HepG2 (cell line): ENCODE measurements at regions not wholly inside any gene's neighbourhood (a gene's known extent, or its start where the extent isn't known, plus 50 kb on each side); places are given as distances from the start of the nearest gene placed in this dataset.
A peak's percentile ranks its signal among the peaks of the same experiment; 100 is the strongest.

Experiments
- ATAC-seq: fragments of 200-7000 bp; cut with Tn5 transposase; 3 replicates; pipeline ENCODE4 v1.9.1; 2020; ENCODE audit warnings: mild to moderate bottlenecking, moderate library complexity
- BruUV-seq: library from RNA; stranded (reverse); fragments of 400-500 nt; replicated peaks from 2 replicates; lab custom pipeline; 2021; lab: Mats Ljungman, UMichigan
- CTCF ChIA-PET: fragments of 300-600 bp; formaldehyde crosslinking; extraction: SDS; loops from one replicate; lab custom pipeline; 2021; ENCODE audit warnings: low total read pairs, inconsistent platforms, low intra/inter-chr PET ratio; lab: Yijun Ruan, JAX
- POLR2A ChIA-PET: fragments of 350-600 bp; sonication (Branson Sonifier 250); formaldehyde crosslinking; loops from one replicate; lab custom pipeline; 2020; ENCODE audit warnings: antibody characterized with exemption, inconsistent platforms; lab: Yijun Ruan, JAX
- DNase-seq: peaks from one replicate; pipeline ENCODE4 v3.0.0-alpha.2; 2015; ENCODE audit warnings: low spot score
- FAIRE-seq: peaks from 3 replicates; lab custom pipeline; 2011; peaks lifted over from hg19 to GRCh38; lab: Jason Lieb, UNC
- H2AFZ ChIP-seq: one replicate; pipeline ENCODE4 v1.6.1; 2011; ENCODE audit warnings: low read length, inconsistent platforms
- H3K27ac ChIP-seq: fragments of 300-600 bp; 3 replicates; pipeline ENCODE4 v1.8.0; 2011; ENCODE audit warnings: mixed run types, mild to moderate bottlenecking, mixed read lengths, low read length, inconsistent platforms; ENCODE audit not compliant: insufficient read depth; ENCODE audit errors: extremely low read length
- H3K27me3 ChIP-seq, 2 experiments: fragments of 200-600 bp in 1 of 2; 2 replicates in 1 of 2; 3 replicates in 1 of 2; pipeline versions ENCODE4 v1.6.0 to v1.8.0; 2011; ENCODE audit warnings: low read length in 2 of 2, mild to moderate bottlenecking in 2 of 2, moderate library complexity in 2 of 2, inconsistent platforms in 1 of 2; ENCODE audit not compliant: insufficient read depth in 2 of 2, control insufficient read depth in 1 of 2
- H3K36me3 ChIP-seq, 2 experiments: fragments of 200-600 bp in 1 of 2; replicated peaks in 1 of 2; 2 replicates in 1 of 2; 3 replicates in 1 of 2; pipeline versions ENCODE4 v1.5.1 to v1.8.0; 2011; ENCODE audit warnings: low read length in 2 of 2, inconsistent platforms in 1 of 2; ENCODE audit not compliant: insufficient read depth in 2 of 2, control insufficient read depth in 1 of 2
- H3K4me1 ChIP-seq: 2 replicates; pipeline ENCODE4 v1.5.1; 2012; ENCODE audit warnings: low read length, inconsistent platforms; ENCODE audit not compliant: insufficient read depth
- H3K4me2 ChIP-seq: 2 replicates; pipeline ENCODE4 v1.6.0; 2011; ENCODE audit warnings: low read depth, low read length, inconsistent platforms
- H3K4me3 ChIP-seq, 3 experiments: fragments of 200-600 bp in 1 of 3; sonication (generic), shearing (Covaris generic) in 1 of 3; replicated peaks in 1 of 3; 2 replicates each; pipeline ENCODE4 v1.5.1; 2011 to 2016; ENCODE audit warnings: low read length in 3 of 3, inconsistent platforms in 2 of 3, low read depth in 2 of 3, mild to moderate bottlenecking in 2 of 3, control low read depth in 1 of 3, mixed read lengths in 1 of 3; ENCODE audit not compliant: insufficient read depth in 1 of 3
- H3K79me2 ChIP-seq: one replicate; pipeline ENCODE4 v1.6.1; 2011; ENCODE audit warnings: low read length, inconsistent platforms; ENCODE audit not compliant: insufficient read depth
- H3K9ac ChIP-seq: 2 replicates; pipeline ENCODE4 v1.6.0; 2011; ENCODE audit warnings: mild to moderate bottlenecking, low read depth, low read length, inconsistent platforms; ENCODE audit not compliant: insufficient read depth
- H3K9me3 ChIP-seq: 2 replicates; pipeline ENCODE4 v1.5.1; 2012; ENCODE audit warnings: mild to moderate bottlenecking, low read length
- H4K20me1 ChIP-seq: 2 replicates; pipeline ENCODE4 v1.6.0; 2011; ENCODE audit warnings: inconsistent platforms, mild to moderate bottlenecking, low read length, moderate library complexity; ENCODE audit not compliant: insufficient read depth
- CREB1 ChIP-seq, 2 experiments: fragments of 450-650 bp in 1 of 2; IDR thresholded peaks; 2 replicates each; pipeline ENCODE4 v1.6.1; 2016 to 2017; ENCODE audit warnings: control low read depth in 1 of 2, mild to moderate bottlenecking in 1 of 2, missing compliant biosample characterization in 1 of 2, missing genetic modification characterization in 1 of 2
- CREM ChIP-seq, 2 experiments: sonication (generic) in 1 of 2; formaldehyde crosslinking in 1 of 2; IDR thresholded peaks; 2 replicates each; pipeline versions ENCODE4 v1.4.0 to v1.6.1; 2016 to 2020; ENCODE audit warnings: antibody characterized with exemption in 1 of 2, mild to moderate bottlenecking in 1 of 2, missing genetic modification reagents in 1 of 2
- HNRNPUL1 ChIP-seq: fragments of 200-400 bp; formaldehyde crosslinking; IDR thresholded peaks from 2 replicates; pipeline ENCODE4 v1.6.1; 2017; ENCODE audit warnings: low read depth, mild to moderate bottlenecking, low read length, moderate library complexity
- IRX3 ChIP-seq: sonication (generic); formaldehyde crosslinking; IDR thresholded peaks from 2 replicates; pipeline ENCODE4 v1.8.1; 2023; ENCODE audit warnings: mild to moderate bottlenecking, low read depth, missing genetic modification reagents, borderline replicate concordance
- KDM5B ChIP-seq: sonication (generic); formaldehyde crosslinking; IDR thresholded peaks from 2 replicates; pipeline ENCODE4 v1.4.0; 2020; ENCODE audit warnings: missing genetic modification reagents, mild to moderate bottlenecking, borderline replicate concordance
- REXO4 ChIP-seq: sonication (generic); formaldehyde crosslinking; IDR thresholded peaks from 2 replicates; pipeline ENCODE4 v1.8.0; 2022; ENCODE audit warnings: missing genetic modification reagents, mild to moderate bottlenecking, borderline replicate concordance
- ZFX ChIP-seq: sonication (generic); formaldehyde crosslinking; IDR thresholded peaks from 2 replicates; pipeline ENCODE4 v1.4.0; 2020; ENCODE audit warnings: mild to moderate bottlenecking, low read depth, missing genetic modification reagents, moderate library complexity
- ZNF138 ChIP-seq: sonication (generic); formaldehyde crosslinking; IDR thresholded peaks from 2 replicates; pipeline ENCODE4 v1.5.0; 2020; ENCODE audit warnings: mild to moderate bottlenecking, low read depth, missing genetic modification reagents
- ZNF17 ChIP-seq: sonication (generic); formaldehyde crosslinking; IDR thresholded peaks from 2 replicates; pipeline ENCODE4 v1.5.0; 2020; ENCODE audit warnings: mild to moderate bottlenecking, missing genetic modification reagents
- ZNF772 ChIP-seq: sonication (generic); formaldehyde crosslinking; IDR thresholded peaks from 2 replicates; pipeline ENCODE4 v1.5.0; 2020; ENCODE audit warnings: mild to moderate bottlenecking, missing genetic modification reagents
- WGBS: methylation state at CpG from one replicate; pipeline ENCODE4 v1.1.6; 2017; ENCODE audit warnings: low lambda C conversion rate; 5-methylcytosine and 5-hydroxymethylcytosine counted together
- in situ Hi-C: cut with HindIII; loops from 2 replicates; pipeline ENCODE4 v1.10.0; 2017; ENCODE audit warnings: low pct_unique_long_range_greater_than_20kb; ENCODE audit not compliant: extremely low pct_ligation_motif_present
- intact Hi-C: fragments of 100-400 bp; cut with micrococcal nuclease; formaldehyde crosslinking; loops from one replicate; pipeline ENCODE4 v1.10.0; 2022; ENCODE audit not compliant: unreplicated experiment
- TF ChIP-seq, protein P1 (sequence below): sonication (generic); formaldehyde crosslinking; IDR thresholded peaks from 2 replicates; pipeline ENCODE4 v1.4.0; 2020; ENCODE audit warnings: missing genetic modification reagents
- TF ChIP-seq, protein P2 (sequence below): IDR thresholded peaks from 2 replicates; pipeline ENCODE4 v1.6.1; 2016; ENCODE audit warnings: low read depth, borderline replicate concordance
- TF ChIP-seq, protein P3 (sequence below), 2 experiments: IDR thresholded peaks; 2 replicates each; pipeline ENCODE4 v1.6.1; 2011 to 2012; ENCODE audit warnings: low read length in 2 of 2, borderline replicate concordance in 1 of 2, low read depth in 1 of 2, mild to moderate bottlenecking in 1 of 2, moderate library complexity in 1 of 2
- TF ChIP-seq, protein P4 (sequence below): fragments of 450-650 bp; IDR thresholded peaks from 2 replicates; pipeline ENCODE4 v1.6.1; 2017
- TF ChIP-seq, protein P5 (sequence below): fragments of 450-650 bp; IDR thresholded peaks from 2 replicates; pipeline ENCODE4 v1.6.1; 2016

DNA sequence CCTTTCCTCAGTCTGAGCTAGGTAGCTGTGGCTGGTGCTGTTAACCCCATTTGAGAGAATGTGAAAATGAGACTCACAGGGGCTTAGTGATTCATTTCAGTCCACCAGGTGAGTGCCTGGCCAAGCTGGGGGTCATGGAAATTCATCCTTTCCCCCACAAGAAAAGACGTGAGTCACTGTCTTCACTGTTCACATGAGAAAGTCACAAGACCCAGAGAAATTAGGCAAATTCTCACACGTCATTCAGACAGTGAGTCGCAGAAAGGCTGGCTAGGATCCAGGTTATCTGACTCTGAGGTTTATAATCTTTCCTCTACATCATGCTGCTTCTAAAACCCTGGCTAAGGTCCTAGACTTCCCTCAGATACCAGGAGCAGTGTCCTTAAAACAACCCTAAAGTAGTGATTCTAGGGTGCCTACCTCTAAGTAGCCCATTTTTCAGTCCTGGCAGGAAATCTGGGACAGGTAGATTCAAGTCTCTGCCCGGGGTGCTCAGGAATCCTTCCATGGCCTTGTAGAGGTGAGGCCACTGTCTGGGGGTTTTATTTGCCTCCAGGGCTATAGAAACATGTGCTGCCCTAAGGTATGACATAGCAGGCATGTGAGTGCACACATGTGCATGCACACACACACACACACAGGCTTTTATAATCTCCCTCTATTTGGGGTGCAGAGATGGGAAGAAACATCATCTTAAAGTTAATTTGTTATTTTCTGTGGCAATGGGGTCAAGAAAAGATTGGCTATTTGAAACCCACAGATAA is 427.9 kb upstream of the CELF2 start:
- 0% methylated on average over 3 of the region's 4 CpGs for WGBS
- Histone ChIP-seq H4K20me1 (no peaks in the 10 kb centered on the region), H3K9me3 (peaks cover 79% of the 10 kb centered on the region), H3K79me2 (no peaks in the 10 kb centered on the region), H3K9ac (no peak overlapping the region), H3K27me3 (no peaks in the 10 kb centered on the region), H3K27ac (no peak overlapping the region), H3K4me1 (no peaks in the 10 kb centered on the region), H2AFZ (no peak overlapping the region), H3K4me3 (no peak overlapping the region), H3K4me2 (no peak overlapping the region), H3K36me3 (no peaks in the 10 kb centered on the region)
- DNase-seq (no peak), ATAC-seq (no peak), FAIRE-seq (no peak)
- TF ChIP-seq ZNF138 (CRISPR knock-in tag) (no peak), ZNF772 (CRISPR knock-in tag) (no peak), HNRNPUL1 (no peak), REXO4 (CRISPR knock-in tag) (no peak), ZNF17 (no peak), CREB1 (IDR thresholded peaks at IDR 0.05) (0 out of 2 replicates have a peak, but pooled peaks have one; percentile 29), CREB1 (CRISPR knock-in tag; IDR thresholded peaks at IDR 0.05) (no peak), CREM (IDR thresholded peaks at IDR 0.05) (no peak), CREM (CRISPR knock-in tag; IDR thresholded peaks at IDR 0.05) (no peak), KDM5B (CRISPR knock-in tag) (no peak), ZFX (CRISPR knock-in tag) (no peak), IRX3 (CRISPR knock-in tag) (no peak)
- TF ChIP-seq, protein P1, sequence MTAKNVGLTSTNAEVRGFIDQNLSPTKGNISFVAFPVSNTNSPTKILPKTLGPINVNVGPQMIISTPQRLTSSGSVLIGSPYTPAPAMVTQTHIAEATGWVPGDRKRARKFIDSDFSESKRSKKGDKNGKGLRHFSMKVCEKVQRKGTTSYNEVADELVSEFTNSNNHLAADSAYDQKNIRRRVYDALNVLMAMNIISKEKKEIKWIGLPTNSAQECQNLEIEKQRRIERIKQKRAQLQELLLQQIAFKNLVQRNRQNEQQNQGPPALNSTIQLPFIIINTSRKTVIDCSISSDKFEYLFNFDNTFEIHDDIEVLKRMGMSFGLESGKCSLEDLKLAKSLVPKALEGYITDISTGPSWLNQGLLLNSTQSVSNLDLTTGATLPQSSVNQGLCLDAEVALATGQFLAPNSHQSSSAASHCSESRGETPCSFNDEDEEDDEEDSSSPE (CRISPR knock-in tag): no peak
- TF ChIP-seq, protein P2, sequence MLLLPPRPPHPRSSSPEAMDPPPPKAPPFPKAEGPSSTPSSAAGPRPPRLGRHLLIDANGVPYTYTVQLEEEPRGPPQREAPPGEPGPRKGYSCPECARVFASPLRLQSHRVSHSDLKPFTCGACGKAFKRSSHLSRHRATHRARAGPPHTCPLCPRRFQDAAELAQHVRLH: no peak
- TF ChIP-seq, protein P3, sequence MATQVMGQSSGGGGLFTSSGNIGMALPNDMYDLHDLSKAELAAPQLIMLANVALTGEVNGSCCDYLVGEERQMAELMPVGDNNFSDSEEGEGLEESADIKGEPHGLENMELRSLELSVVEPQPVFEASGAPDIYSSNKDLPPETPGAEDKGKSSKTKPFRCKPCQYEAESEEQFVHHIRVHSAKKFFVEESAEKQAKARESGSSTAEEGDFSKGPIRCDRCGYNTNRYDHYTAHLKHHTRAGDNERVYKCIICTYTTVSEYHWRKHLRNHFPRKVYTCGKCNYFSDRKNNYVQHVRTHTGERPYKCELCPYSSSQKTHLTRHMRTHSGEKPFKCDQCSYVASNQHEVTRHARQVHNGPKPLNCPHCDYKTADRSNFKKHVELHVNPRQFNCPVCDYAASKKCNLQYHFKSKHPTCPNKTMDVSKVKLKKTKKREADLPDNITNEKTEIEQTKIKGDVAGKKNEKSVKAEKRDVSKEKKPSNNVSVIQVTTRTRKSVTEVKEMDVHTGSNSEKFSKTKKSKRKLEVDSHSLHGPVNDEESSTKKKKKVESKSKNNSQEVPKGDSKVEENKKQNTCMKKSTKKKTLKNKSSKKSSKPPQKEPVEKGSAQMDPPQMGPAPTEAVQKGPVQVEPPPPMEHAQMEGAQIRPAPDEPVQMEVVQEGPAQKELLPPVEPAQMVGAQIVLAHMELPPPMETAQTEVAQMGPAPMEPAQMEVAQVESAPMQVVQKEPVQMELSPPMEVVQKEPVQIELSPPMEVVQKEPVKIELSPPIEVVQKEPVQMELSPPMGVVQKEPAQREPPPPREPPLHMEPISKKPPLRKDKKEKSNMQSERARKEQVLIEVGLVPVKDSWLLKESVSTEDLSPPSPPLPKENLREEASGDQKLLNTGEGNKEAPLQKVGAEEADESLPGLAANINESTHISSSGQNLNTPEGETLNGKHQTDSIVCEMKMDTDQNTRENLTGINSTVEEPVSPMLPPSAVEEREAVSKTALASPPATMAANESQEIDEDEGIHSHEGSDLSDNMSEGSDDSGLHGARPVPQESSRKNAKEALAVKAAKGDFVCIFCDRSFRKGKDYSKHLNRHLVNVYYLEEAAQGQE (IDR thresholded peaks at IDR 0.05; ENCODE audit: borderline replicate concordance in 1 of 2, low read depth in 1 of 2, low read length in 2 of 2): no peak
- TF ChIP-seq, protein P4, sequence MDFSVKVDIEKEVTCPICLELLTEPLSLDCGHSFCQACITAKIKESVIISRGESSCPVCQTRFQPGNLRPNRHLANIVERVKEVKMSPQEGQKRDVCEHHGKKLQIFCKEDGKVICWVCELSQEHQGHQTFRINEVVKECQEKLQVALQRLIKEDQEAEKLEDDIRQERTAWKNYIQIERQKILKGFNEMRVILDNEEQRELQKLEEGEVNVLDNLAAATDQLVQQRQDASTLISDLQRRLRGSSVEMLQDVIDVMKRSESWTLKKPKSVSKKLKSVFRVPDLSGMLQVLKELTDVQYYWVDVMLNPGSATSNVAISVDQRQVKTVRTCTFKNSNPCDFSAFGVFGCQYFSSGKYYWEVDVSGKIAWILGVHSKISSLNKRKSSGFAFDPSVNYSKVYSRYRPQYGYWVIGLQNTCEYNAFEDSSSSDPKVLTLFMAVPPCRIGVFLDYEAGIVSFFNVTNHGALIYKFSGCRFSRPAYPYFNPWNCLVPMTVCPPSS: no peak
- TF ChIP-seq, protein P5, sequence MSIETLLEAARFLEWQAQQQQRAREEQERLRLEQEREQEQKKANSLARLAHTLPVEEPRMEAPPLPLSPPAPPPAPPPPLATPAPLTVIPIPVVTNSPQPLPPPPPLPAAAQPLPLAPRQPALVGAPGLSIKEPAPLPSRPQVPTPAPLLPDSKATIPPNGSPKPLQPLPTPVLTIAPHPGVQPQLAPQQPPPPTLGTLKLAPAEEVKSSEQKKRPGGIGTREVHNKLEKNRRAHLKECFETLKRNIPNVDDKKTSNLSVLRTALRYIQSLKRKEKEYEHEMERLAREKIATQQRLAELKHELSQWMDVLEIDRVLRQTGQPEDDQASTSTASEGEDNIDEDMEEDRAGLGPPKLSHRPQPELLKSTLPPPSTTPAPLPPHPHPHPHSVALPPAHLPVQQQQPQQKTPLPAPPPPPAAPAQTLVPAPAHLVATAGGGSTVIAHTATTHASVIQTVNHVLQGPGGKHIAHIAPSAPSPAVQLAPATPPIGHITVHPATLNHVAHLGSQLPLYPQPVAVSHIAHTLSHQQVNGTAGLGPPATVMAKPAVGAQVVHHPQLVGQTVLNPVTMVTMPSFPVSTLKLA: peak; percentile 48; the same call in 1 of the 2 replicates
- ChIA-PET CTCF (no interaction called here), POLR2A (no interaction called here)
- in situ Hi-C loops: no loop called here
- no TSS peak for BruUV-seq
- intact Hi-C loops: no loop called here
